ENCODE measurements at regions not wholly inside any gene's neighbourhood (a gene's known extent, or its start where the extent isn't known, plus 50 kb on each side); places are given as distances from the start of the nearest gene placed in this dataset.

GRCh38 chr2:224147174-224147573 is 108.1 kb upstream of the SERPINE2 start:
- no peaks in the 10 kb centered on the region for H3K27me3 ChIP-seq (ENCODE audit: insufficient read depth, low read length, poor library complexity, severe bottlenecking)
- H3K9me3 ChIP-seq (ENCODE audit: insufficient read depth, low read depth, low read length): no peaks in the 10 kb centered on the region
- no peaks in the 10 kb centered on the region for H3K4me1 ChIP-seq (ENCODE audit: insufficient read depth, low read length, poor library complexity, severe bottlenecking)
- H2AFZ ChIP-seq (ENCODE audit: low read length): no peak overlapping the region
- H4K20me1 ChIP-seq (ENCODE audit: insufficient read depth, low read length, poor library complexity, severe bottlenecking): no peaks in the 10 kb centered on the region
- no peak overlapping the region for H3K4me3 ChIP-seq (ENCODE audit: low read length, poor library complexity, severe bottlenecking)
- no peaks in the 10 kb centered on the region for H3F3A ChIP-seq (ENCODE audit: low read depth)
- no peak overlapping the region for H3K4me2 ChIP-seq (ENCODE audit: low read depth, low read length, poor library complexity, severe bottlenecking)
- H3K9me2 ChIP-seq (replicated peaks; ENCODE audit: low read depth, low read length): no peaks in the 10 kb centered on the region
- H3K36me3 ChIP-seq (ENCODE audit: insufficient read depth, low read length): no peaks in the 10 kb centered on the region
- TF ChIP-seq EZH2phosphoT487 (IDR thresholded peaks at IDR 0.05; ENCODE audit: borderline replicate concordance) (no peak), CTCF (conservative IDR thresholded peaks at IDR 0.05; ENCODE audit: low read length) (no peak)
- no peaks in the 10 kb centered on the region for H3K79me2 ChIP-seq (ENCODE audit: insufficient read depth, low read length)
- H3K9ac ChIP-seq (ENCODE audit: low read depth, low read length, poor library complexity, severe bottlenecking): no peak overlapping the region

- Histone ChIP-seq H3K4me2 (ENCODE audit: low read depth, low read length, poor library complexity, severe bottlenecking) (no peak overlapping the region), H3K36me3 (ENCODE audit: insufficient read depth, low read length) (no peaks in the 10 kb centered on the region), H2AFZ (ENCODE audit: low read length) (no peak overlapping the region), H3F3A (ENCODE audit: low read depth) (no peaks in the 10 kb centered on the region), H3K9ac (ENCODE audit: low read depth, low read length, poor library complexity, severe bottlenecking) (no peak overlapping the region), H3K4me1 (ENCODE audit: insufficient read depth, low read length, poor library complexity, severe bottlenecking) (no peaks in the 10 kb centered on the region), H3K9me2 (replicated peaks; ENCODE audit: low read depth, low read length) (no peaks in the 10 kb centered on the region), H3K79me2 (ENCODE audit: insufficient read depth, low read length) (no peaks in the 10 kb centered on the region), H4K20me1 (ENCODE audit: insufficient read depth, low read length, poor library complexity, severe bottlenecking) (no peaks in the 10 kb centered on the region), H3K27me3 (ENCODE audit: insufficient read depth, low read length, poor library complexity, severe bottlenecking) (no peaks in the 10 kb centered on the region), H3K9me3 (ENCODE audit: insufficient read depth, low read depth, low read length) (no peaks in the 10 kb centered on the region), H3K4me3 (ENCODE audit: low read length, poor library complexity, severe bottlenecking) (no peak overlapping the region)
- no peak for TF ChIP-seq CTCF (conservative IDR thresholded peaks at IDR 0.05; ENCODE audit: low read length)
- TF ChIP-seq EZH2phosphoT487 (IDR thresholded peaks at IDR 0.05; ENCODE audit: borderline replicate concordance): no peak
Measured at GRCh38 chr2:224146356-224147160, 107.5 kb upstream of the SERPINE2 start.

GRCh38 chr2:224145751-224146355 is 106.8 kb upstream of the SERPINE2 start:
- no peaks in the 10 kb centered on the region for H3K9me2 ChIP-seq (replicated peaks; ENCODE audit: low read depth, low read length)
- no peak overlapping the region for H2AFZ ChIP-seq (ENCODE audit: low read length)
- no peak overlapping the region for H3K9ac ChIP-seq (ENCODE audit: low read depth, low read length, poor library complexity, severe bottlenecking)
- H3K4me3 ChIP-seq (ENCODE audit: low read length, poor library complexity, severe bottlenecking): no peak overlapping the region
- H3K4me1 ChIP-seq (ENCODE audit: insufficient read depth, low read length, poor library complexity, severe bottlenecking): no peaks in the 10 kb centered on the region
- H3F3A ChIP-seq (ENCODE audit: low read depth): no peaks in the 10 kb centered on the region
- no peak for TF ChIP-seq EZH2phosphoT487 (IDR thresholded peaks at IDR 0.05; ENCODE audit: borderline replicate concordance)
- no peak for TF ChIP-seq CTCF (conservative IDR thresholded peaks at IDR 0.05; ENCODE audit: low read length)
- no peaks in the 10 kb centered on the region for H3K36me3 ChIP-seq (ENCODE audit: insufficient read depth, low read length)
- H3K27me3 ChIP-seq (ENCODE audit: insufficient read depth, low read length, poor library complexity, severe bottlenecking): no peaks in the 10 kb centered on the region
- no peaks in the 10 kb centered on the region for H4K20me1 ChIP-seq (ENCODE audit: insufficient read depth, low read length, poor library complexity, severe bottlenecking)
- no peak overlapping the region for H3K4me2 ChIP-seq (ENCODE audit: low read depth, low read length, poor library complexity, severe bottlenecking)
- no peaks in the 10 kb centered on the region for H3K9me3 ChIP-seq (ENCODE audit: insufficient read depth, low read depth, low read length)
- no peaks in the 10 kb centered on the region for H3K79me2 ChIP-seq (ENCODE audit: insufficient read depth, low read length)
